Type B pancreatic cell (in vitro differentiated cells): ENCODE measurements at regions not wholly inside any gene's neighbourhood (a gene's known extent, or its start where the extent isn't known, plus 50 kb on each side); places are given as distances from the start of the nearest gene placed in this dataset.

Source experiments
- DNase-seq: peaks from one replicate; pipeline ENCODE4 v3.0.0; 2021; ENCODE audit warnings: mixed read lengths; ENCODE audit not compliant: unreplicated experiment; ENCODE audit errors: extremely low spot score
- H3K27ac Mint-ChIP-seq: 2 replicates; pipeline ENCODE4 v1.8.0; 2021; ENCODE audit warnings: mild to moderate bottlenecking, mixed read lengths
- H3K27me3 Mint-ChIP-seq: 2 replicates; pipeline ENCODE4 v1.8.0; 2021; ENCODE audit warnings: mixed read lengths
- H3K36me3 Mint-ChIP-seq: 2 replicates; pipeline ENCODE4 v1.8.0; 2021; ENCODE audit warnings: mixed read lengths
- H3K4me1 Mint-ChIP-seq: one replicate; pipeline ENCODE4 v1.8.0; 2021; ENCODE audit warnings: mixed read lengths; ENCODE audit not compliant: unreplicated experiment
- H3K4me3 Mint-ChIP-seq: 2 replicates; pipeline ENCODE4 v1.8.0; 2021; ENCODE audit warnings: mild to moderate bottlenecking, mixed read lengths
- H3K9me3 Mint-ChIP-seq: 2 replicates; pipeline ENCODE4 v1.8.0; 2021; ENCODE audit warnings: mixed read lengths
- CTCF ChIP-seq: fragments of 200-600 bp; sonication (generic); conservative IDR thresholded peaks from 2 replicates; pipeline ENCODE4 v1.5.0; 2021; ENCODE audit warnings: antibody characterized with exemption, mild to moderate bottlenecking

GRCh38 chr14:101055106-101055662 is 151.7 kb upstream of the RTL1 start:
- H3K4me3 Mint-ChIP-seq: no peak overlapping the region
- peaks cover 10% of the 10 kb centered on the region for H3K9me3 Mint-ChIP-seq
- no peaks in the 10 kb centered on the region for H3K4me1 Mint-ChIP-seq
- no peaks in the 10 kb centered on the region for H3K36me3 Mint-ChIP-seq
- DNase-seq: no peak
- no peak for TF ChIP-seq CTCF
- H3K27ac Mint-ChIP-seq: no peak overlapping the region
- H3K27me3 Mint-ChIP-seq: peaks cover 8% of the 10 kb centered on the region

- Mint-ChIP-seq H3K4me1 (no peaks in the 10 kb centered on the region), H3K27ac (no peak overlapping the region), H3K36me3 (no peaks in the 10 kb centered on the region), H3K4me3 (no peak overlapping the region), H3K27me3 (peaks cover 9% of the 10 kb centered on the region), H3K9me3 (peaks cover 12% of the 10 kb centered on the region)
- DNase-seq: no peak
- no peak for TF ChIP-seq CTCF
These were observed 152.4 kb upstream of the RTL1 start for GRCh38 chr14:101055776-101056374.

- peaks cover 16% of the 10 kb centered on the region for H3K9me3 Mint-ChIP-seq
- no peaks in the 10 kb centered on the region for H3K36me3 Mint-ChIP-seq
- no peak overlapping the region for H3K4me3 Mint-ChIP-seq
- H3K4me1 Mint-ChIP-seq: no peaks in the 10 kb centered on the region
- peaks cover 12% of the 10 kb centered on the region for H3K27me3 Mint-ChIP-seq
- DNase-seq: no peak
- no peak overlapping the region for H3K27ac Mint-ChIP-seq
- no peak for TF ChIP-seq CTCF
These were observed 152.9 kb upstream of the RTL1 start for GRCh38 chr14:101056446-101056845.

GRCh38 chr14:101057394-101057793 is 153.9 kb upstream of the RTL1 start:
- Mint-ChIP-seq H3K27me3 (peaks cover 12% of the 10 kb centered on the region), H3K9me3 (peaks cover 16% of the 10 kb centered on the region), H3K36me3 (no peaks in the 10 kb centered on the region)

GRCh38 chr14:101058571-101058970 is 155.0 kb upstream of the RTL1 start:
- peaks cover 5% of the 10 kb centered on the region for H3K4me1 Mint-ChIP-seq
- no peak for DNase-seq
- no peak overlapping the region for H3K27ac Mint-ChIP-seq
- peaks cover 12% of the 10 kb centered on the region for H3K27me3 Mint-ChIP-seq
- TF ChIP-seq CTCF: no peak
- peaks cover 16% of the 10 kb centered on the region for H3K9me3 Mint-ChIP-seq
- H3K4me3 Mint-ChIP-seq: no peak overlapping the region
- H3K36me3 Mint-ChIP-seq: no peaks in the 10 kb centered on the region

More at GRCh38 chr14:101057394-101057793, 153.9 kb upstream of the RTL1 start:
- no peak for DNase-seq
- no peak for TF ChIP-seq CTCF
- Mint-ChIP-seq H3K4me1 (peaks cover under 1% of the 10 kb centered on the region), H3K4me3 (no peak overlapping the region), H3K27ac (no peak overlapping the region)
